ENCODE measurements at regions not wholly inside any gene's neighbourhood (a gene's known extent, or its start where the extent isn't known, plus 50 kb on each side); places are given as distances from the start of the nearest gene placed in this dataset.

DNA sequence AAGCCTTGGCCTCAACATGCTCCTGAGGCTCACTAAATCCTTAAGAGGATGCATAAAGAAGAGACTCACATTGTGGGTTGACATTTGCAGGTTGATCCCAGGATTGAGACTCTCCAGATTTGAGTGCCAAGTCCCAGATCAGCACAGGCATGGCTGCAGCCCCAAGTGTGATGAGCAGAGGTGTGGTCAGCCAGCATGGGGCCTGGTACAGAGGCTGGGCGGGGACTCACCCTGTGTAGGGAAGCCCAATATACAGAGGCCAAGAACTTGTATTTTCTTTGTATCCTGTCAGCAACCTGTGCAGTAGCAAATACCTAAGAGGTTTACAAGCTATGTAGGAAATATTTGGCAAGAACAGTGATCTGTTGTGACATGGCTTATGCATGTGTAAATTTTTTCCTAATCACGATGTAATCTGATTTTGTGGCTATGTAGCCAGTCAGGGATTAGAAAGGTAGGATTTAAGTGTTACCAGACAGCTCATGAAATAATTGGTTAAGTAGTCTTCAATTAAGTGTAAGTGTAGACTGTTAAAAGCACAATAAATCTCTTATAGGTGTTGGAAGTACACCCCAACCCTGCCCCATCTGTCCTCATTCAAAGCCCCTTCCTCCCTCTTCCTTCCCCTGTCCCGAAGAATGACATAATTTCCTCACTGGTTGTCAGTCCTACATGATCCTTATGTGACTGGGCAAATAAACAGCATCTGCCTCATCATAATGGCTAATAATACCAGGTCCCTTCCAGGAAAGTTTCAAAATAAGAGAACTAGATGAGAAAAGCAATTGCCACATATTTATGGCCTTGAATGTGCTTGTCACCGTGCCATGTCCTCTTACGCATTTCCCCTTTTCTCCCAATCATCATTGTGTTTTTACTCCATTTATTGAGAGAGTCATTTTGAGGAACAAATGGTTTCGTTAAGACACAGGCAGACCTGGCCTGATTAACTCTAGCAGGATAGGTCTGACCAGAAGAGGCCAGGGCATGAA is 120.9 kb downstream of the HLX start:
- no peak for TF ChIP-seq GATA2 (IDR thresholded peaks at IDR 0.05; ENCODE audit: low read depth, low read length)
- TF ChIP-seq GATA3 (IDR thresholded peaks at IDR 0.05; ENCODE audit: low read depth, low read length) = no peak

GRCh38 chr1:221001167-221001566 is 121.9 kb downstream of the HLX start:
- no peak for TF ChIP-seq GATA2 (IDR thresholded peaks at IDR 0.05; ENCODE audit: low read depth, low read length)
- no peak for TF ChIP-seq GATA3 (IDR thresholded peaks at IDR 0.05; ENCODE audit: low read depth, low read length)

GRCh38 chr1:221002601-221003000 is 123.4 kb downstream of the HLX start:
- no peak for TF ChIP-seq GATA3 (IDR thresholded peaks at IDR 0.05; ENCODE audit: low read depth, low read length)
- no peak for TF ChIP-seq GATA2 (IDR thresholded peaks at IDR 0.05; ENCODE audit: low read depth, low read length)

GRCh38 chr1:221011145-221011544 is 131.9 kb downstream of the HLX start:
- TF ChIP-seq GATA3 (IDR thresholded peaks at IDR 0.05; ENCODE audit: low read depth, low read length) = no peak
- TF ChIP-seq GATA2 (IDR thresholded peaks at IDR 0.05; ENCODE audit: low read depth, low read length) = no peak

GRCh38 chr1:221012120-221012519 is 132.9 kb downstream of the HLX start:
- TF ChIP-seq GATA2 (IDR thresholded peaks at IDR 0.05; ENCODE audit: low read depth, low read length) (no peak), GATA3 (IDR thresholded peaks at IDR 0.05; ENCODE audit: low read depth, low read length) (no peak)

GRCh38 chr1:221013691-221014660 is 134.7 kb downstream of the HLX start:
- TF ChIP-seq GATA3 (IDR thresholded peaks at IDR 0.05; ENCODE audit: low read depth, low read length) (no peak), GATA2 (IDR thresholded peaks at IDR 0.05; ENCODE audit: low read depth, low read length) (no peak)

GRCh38 chr1:221015159-221015790 is 136.0 kb downstream of the HLX start:
- no peak for TF ChIP-seq GATA2 (IDR thresholded peaks at IDR 0.05; ENCODE audit: low read depth, low read length)
- no peak for TF ChIP-seq GATA3 (IDR thresholded peaks at IDR 0.05; ENCODE audit: low read depth, low read length)

GRCh38 chr1:221016751-221017150 is 137.5 kb downstream of the HLX start:
- TF ChIP-seq GATA2 (IDR thresholded peaks at IDR 0.05; ENCODE audit: low read depth, low read length) (no peak), GATA3 (IDR thresholded peaks at IDR 0.05; ENCODE audit: low read depth, low read length) (no peak)

DNA sequence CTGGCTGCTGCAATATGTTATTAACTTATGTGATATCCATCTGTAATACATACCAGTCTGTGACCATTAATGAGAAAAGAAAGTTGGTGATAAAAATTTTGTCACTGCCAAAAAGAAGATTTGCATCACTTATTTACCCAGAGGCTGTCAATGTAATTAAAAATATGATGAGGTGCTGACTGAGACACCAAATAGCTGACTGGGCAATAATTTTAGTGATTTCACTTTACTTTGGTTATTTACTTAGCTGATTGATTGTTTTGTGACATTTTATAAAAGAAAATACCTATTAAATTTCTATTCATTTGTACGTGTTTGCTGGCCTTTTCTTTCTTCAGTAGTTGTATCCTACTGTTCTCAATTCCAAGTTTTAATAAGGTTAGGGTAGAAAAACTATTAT is 139.2 kb downstream of the HLX start:
- TF ChIP-seq GATA2 (IDR thresholded peaks at IDR 0.05; ENCODE audit: low read depth, low read length) (no peak), GATA3 (IDR thresholded peaks at IDR 0.05; ENCODE audit: low read depth, low read length) (0 out of 2 replicates have a peak, but pooled peaks have one; percentile 16)

GRCh38 chr1:221022331-221022730 is 143.1 kb downstream of the HLX start:
- TF ChIP-seq GATA3 (IDR thresholded peaks at IDR 0.05; ENCODE audit: low read depth, low read length) = no peak
- no peak for TF ChIP-seq GATA2 (IDR thresholded peaks at IDR 0.05; ENCODE audit: low read depth, low read length)

- no peak for TF ChIP-seq GATA2 (IDR thresholded peaks at IDR 0.05; ENCODE audit: low read depth, low read length)
- TF ChIP-seq GATA3 (IDR thresholded peaks at IDR 0.05; ENCODE audit: low read depth, low read length) = no peak
Measured at GRCh38 chr1:221023482-221023881, 144.2 kb downstream of the HLX start.

- TF ChIP-seq GATA3 (IDR thresholded peaks at IDR 0.05; ENCODE audit: low read depth, low read length) (no peak), GATA2 (IDR thresholded peaks at IDR 0.05; ENCODE audit: low read depth, low read length) (no peak)
Measured at GRCh38 chr1:221025501-221025900, 146.3 kb downstream of the HLX start.

DNA sequence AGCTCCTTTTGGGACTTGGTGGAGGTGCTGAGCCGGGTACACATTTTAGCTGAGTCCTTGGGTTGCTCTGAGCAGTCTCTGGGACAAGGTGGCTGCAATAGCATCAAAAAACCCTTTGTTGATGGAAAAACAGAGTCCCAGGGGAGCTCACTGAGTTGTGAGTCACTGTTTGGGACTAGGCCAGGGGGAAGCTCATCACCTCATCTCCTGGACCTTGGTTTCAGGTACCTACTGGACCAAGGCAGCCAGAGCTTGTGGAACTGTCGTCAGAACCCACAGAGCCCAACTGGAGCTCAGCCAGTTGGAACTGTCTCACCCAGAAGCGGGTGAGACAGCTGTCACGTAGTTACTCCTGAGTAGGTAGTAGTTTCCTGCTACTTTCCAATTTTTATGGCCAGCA is 146.7 kb downstream of the HLX start:
- TF ChIP-seq GATA2 (IDR thresholded peaks at IDR 0.05; ENCODE audit: low read depth, low read length) (no peak), GATA3 (IDR thresholded peaks at IDR 0.05; ENCODE audit: low read depth, low read length) (no peak)

Data from SH-SY5Y (cell line).